ENCODE measurements at regions not wholly inside any gene's neighbourhood (a gene's known extent, or its start where the extent isn't known, plus 50 kb on each side); places are given as distances from the start of the nearest gene placed in this dataset.

- TF ChIP-seq POLR2A (IDR thresholded peaks at IDR 0.05) = no peak
- TF ChIP-seq CTCF (IDR thresholded peaks at IDR 0.05) = no peak
Measured at GRCh38 chr2:188784269-188784762, 189.9 kb upstream of the COL3A1 start.
